ENCODE measurements at regions not wholly inside any gene's neighbourhood (a gene's known extent, or its start where the extent isn't known, plus 50 kb on each side); places are given as distances from the start of the nearest gene placed in this dataset.

- intact Hi-C loops (cut with micrococcal nuclease): no loop called here
- POLR2A ChIA-PET: no interaction called here
- CTCF ChIA-PET: no interaction called here
- peaks cover 7% of the 10 kb centered on the region for H3K4me1 Mint-ChIP-seq (ENCODE audit: insufficient read depth, unreplicated experiment)
- H3K4me3 Mint-ChIP-seq (ENCODE audit: unreplicated experiment): no peak overlapping the region
- DNase-seq (ENCODE audit: unreplicated experiment): no peak
- no peaks in the 10 kb centered on the region for H3K36me3 Mint-ChIP-seq (ENCODE audit: insufficient read depth, unreplicated experiment)
- BruUV-seq (replicated peaks): no TSS peak
- TF ChIP-seq CTCF (IDR thresholded peaks at IDR 0.05; ENCODE audit: unreplicated experiment): no peak
- no peaks in the 10 kb centered on the region for H3K9me3 Mint-ChIP-seq (ENCODE audit: unreplicated experiment)
- H3K27me3 Mint-ChIP-seq (ENCODE audit: insufficient read depth, unreplicated experiment): no peaks in the 10 kb centered on the region
- no peak overlapping the region for H3K27ac Mint-ChIP-seq (ENCODE audit: low read depth, unreplicated experiment)
Measured at GRCh38 chr2:107545066-107545465, 281.6 kb upstream of the RGPD4 start.

GRCh38 chr2:107545851-107546250 is 280.8 kb upstream of the RGPD4 start:
- H3K27ac Mint-ChIP-seq (ENCODE audit: low read depth, unreplicated experiment): no peak overlapping the region
- no peaks in the 10 kb centered on the region for H3K9me3 Mint-ChIP-seq (ENCODE audit: unreplicated experiment)
- intact Hi-C loops (cut with micrococcal nuclease): no loop called here
- TF ChIP-seq CTCF (IDR thresholded peaks at IDR 0.05; ENCODE audit: unreplicated experiment): no peak
- no peak for DNase-seq (ENCODE audit: unreplicated experiment)
- H3K36me3 Mint-ChIP-seq (ENCODE audit: insufficient read depth, unreplicated experiment): no peaks in the 10 kb centered on the region
- no peak overlapping the region for H3K4me3 Mint-ChIP-seq (ENCODE audit: unreplicated experiment)
- POLR2A ChIA-PET: no interaction called here
- H3K4me1 Mint-ChIP-seq (ENCODE audit: insufficient read depth, unreplicated experiment): peaks cover under 1% of the 10 kb centered on the region
- no TSS peak for BruUV-seq (replicated peaks)
- H3K27me3 Mint-ChIP-seq (ENCODE audit: insufficient read depth, unreplicated experiment): no peaks in the 10 kb centered on the region
- CTCF ChIA-PET: no interaction called here

GRCh38 chr2:107548216-107548615 is 278.5 kb upstream of the RGPD4 start:
- Mint-ChIP-seq H3K4me1 (ENCODE audit: insufficient read depth, unreplicated experiment) (peaks cover 3% of the 10 kb centered on the region), H3K9me3 (ENCODE audit: unreplicated experiment) (no peaks in the 10 kb centered on the region)
- POLR2A ChIA-PET: no interaction called here

GRCh38 chr2:107553046-107553445 is 273.6 kb upstream of the RGPD4 start:
- BruUV-seq (replicated peaks): no TSS peak
- no peak overlapping the region for H3K4me3 Mint-ChIP-seq (ENCODE audit: unreplicated experiment)
- CTCF ChIA-PET: interaction anchor here (0.6 kb wide), 1 partner anchor 198 kb away, joined by 3 read pairs; no protein-coding TSS in a partner anchor
- intact Hi-C loops (cut with micrococcal nuclease): no loop called here
- H3K27ac Mint-ChIP-seq (ENCODE audit: low read depth, unreplicated experiment): no peak overlapping the region
- POLR2A ChIA-PET: no interaction called here
- peaks cover 11% of the 10 kb centered on the region for H3K4me1 Mint-ChIP-seq (ENCODE audit: insufficient read depth, unreplicated experiment)
- no peaks in the 10 kb centered on the region for H3K27me3 Mint-ChIP-seq (ENCODE audit: insufficient read depth, unreplicated experiment)
- H3K9me3 Mint-ChIP-seq (ENCODE audit: unreplicated experiment): no peaks in the 10 kb centered on the region
- H3K36me3 Mint-ChIP-seq (ENCODE audit: insufficient read depth, unreplicated experiment): no peaks in the 10 kb centered on the region
- no peak for DNase-seq (ENCODE audit: unreplicated experiment)
- no peak for TF ChIP-seq CTCF (IDR thresholded peaks at IDR 0.05; ENCODE audit: unreplicated experiment)

More at GRCh38 chr2:107548216-107548615, 278.5 kb upstream of the RGPD4 start:
- Mint-ChIP-seq H3K27ac (ENCODE audit: low read depth, unreplicated experiment) (no peak overlapping the region), H3K27me3 (ENCODE audit: insufficient read depth, unreplicated experiment) (no peaks in the 10 kb centered on the region), H3K36me3 (ENCODE audit: insufficient read depth, unreplicated experiment) (no peaks in the 10 kb centered on the region), H3K4me3 (ENCODE audit: unreplicated experiment) (no peak overlapping the region)
- no peak for DNase-seq (ENCODE audit: unreplicated experiment)
- intact Hi-C loops (cut with micrococcal nuclease): no loop called here
- CTCF ChIA-PET: no interaction called here
- no peak for TF ChIP-seq CTCF (IDR thresholded peaks at IDR 0.05; ENCODE audit: unreplicated experiment)
- BruUV-seq (replicated peaks): no TSS peak

All from MCF 10A (cell line).